HG02678 (cell line): ENCODE measurements at regions not wholly inside any gene's neighbourhood (a gene's known extent, or its start where the extent isn't known, plus 50 kb on each side); places are given as distances from the start of the nearest gene placed in this dataset.

Experiments
- ATAC-seq: cut with Tn5 transposase; IDR thresholded peaks from one replicate; pipeline ENCODE4 v1.9.1; 2021; ENCODE audit warnings: mild to moderate bottlenecking, moderate library complexity; ENCODE audit not compliant: unreplicated experiment

- ATAC-seq = no peak
Measured at GRCh38 chr19:30149300-30149699, 207.3 kb downstream of the URI1 start.

GRCh38 chr19:30150626-30151025 lies 208.6 kb downstream of the URI1 start:
- ATAC-seq = no peak

- ATAC-seq = no peak
Measured at GRCh38 chr19:30151081-30151480, 209.0 kb downstream of the URI1 start.

GRCh38 chr19:30152510-30153291 lies 210.7 kb downstream of the URI1 start:
- ATAC-seq = no peak

GRCh38 chr19:30153326-30154210 lies 211.5 kb downstream of the URI1 start:
- ATAC-seq = peak; percentile 85

- ATAC-seq = no peak
Measured at GRCh38 chr19:30154410-30154809, 212.4 kb downstream of the URI1 start.

GRCh38 chr19:30155381-30156200 lies 213.6 kb downstream of the URI1 start:
- ATAC-seq = no peak

- no peak for ATAC-seq
Measured at GRCh38 chr19:30156646-30157045, 214.6 kb downstream of the URI1 start.

GRCh38 chr19:30158067-30158892 lies 213.9 kb upstream of the ZNF536 start:
- no peak for ATAC-seq

- ATAC-seq = no peak
Measured at GRCh38 chr19:30158893-30159245, 213.3 kb upstream of the ZNF536 start.

GRCh38 chr19:30159636-30160035 lies 212.5 kb upstream of the ZNF536 start:
- no peak for ATAC-seq

GRCh38 chr19:30160426-30160825 lies 211.8 kb upstream of the ZNF536 start:
- ATAC-seq = no peak

GRCh38 chr19:30161021-30161655 lies 211.0 kb upstream of the ZNF536 start:
- ATAC-seq = no peak

- no peak for ATAC-seq
Measured at GRCh38 chr19:30161770-30162169, 210.4 kb upstream of the ZNF536 start.

- no peak for ATAC-seq
Measured at GRCh38 chr19:30162718-30163117, 209.5 kb upstream of the ZNF536 start.

- ATAC-seq = no peak
Measured at GRCh38 chr19:30163663-30164062, 208.5 kb upstream of the ZNF536 start.

- no peak for ATAC-seq
Measured at GRCh38 chr19:30165228-30165813, 206.9 kb upstream of the ZNF536 start.

- no peak for ATAC-seq
Measured at GRCh38 chr19:30167206-30167868, 204.8 kb upstream of the ZNF536 start.
